Neutrophil (primary cell): ENCODE measurements at regions not wholly inside any gene's neighbourhood (a gene's known extent, or its start where the extent isn't known, plus 50 kb on each side); places are given as distances from the start of the nearest gene placed in this dataset.

Experiments
- H3K27ac ChIP-seq: fragments of 200-600 bp; sonication (generic); 2 replicates; pipeline ENCODE4 v1.5.1; 2016; ENCODE audit warnings: mild to moderate bottlenecking, moderate library complexity
- H3K27me3 ChIP-seq: fragments of 200-600 bp; sonication (generic); 2 replicates; pipeline ENCODE4 v1.6.0; 2016; ENCODE audit warnings: mild to moderate bottlenecking
- H3K36me3 ChIP-seq: fragments of 200-600 bp; sonication (generic); 2 replicates; pipeline ENCODE4 v1.5.1; 2017
- H3K4me1 ChIP-seq, 2 experiments: fragments of 200-600 bp in 1 of 2; sonication (generic) in 1 of 2; 1 replicate in 1 of 2; 2 replicates in 1 of 2; pipeline versions ENCODE4 v1.5.1 to v1.6.1; 2013 to 2016; ENCODE audit warnings: low read depth in 1 of 2, low read length in 1 of 2, mild to moderate bottlenecking in 1 of 2, moderate library complexity in 1 of 2; ENCODE audit not compliant: control insufficient read depth in 1 of 2, insufficient read depth in 1 of 2
- H3K4me3 ChIP-seq, 2 experiments: fragments of 200-600 bp in 1 of 2; sonication (generic) in 1 of 2; 1 replicate in 1 of 2; 2 replicates in 1 of 2; pipeline ENCODE4 v1.5.1; 2013 to 2016; ENCODE audit warnings: low read depth in 1 of 2, low read length in 1 of 2, mild to moderate bottlenecking in 1 of 2, moderate library complexity in 1 of 2
- H3K9me3 ChIP-seq: fragments of 200-600 bp; sonication (generic); 2 replicates; pipeline ENCODE4 v1.5.1; 2016
- CTCF ChIP-seq: fragments of 200-600 bp; sonication (generic); IDR thresholded peaks from 2 replicates; pipeline ENCODE4 v1.5.1; 2016; ENCODE audit warnings: antibody characterized with exemption

GRCh38 chr17:36824678-36825101 lies 112.6 kb upstream of the LHX1 start:
- no peaks in the 10 kb centered on the region for H3K9me3 ChIP-seq
- H3K36me3 ChIP-seq: no peaks in the 10 kb centered on the region
- peaks cover 84% of the 10 kb centered on the region for H3K27me3 ChIP-seq
- no peak overlapping the region for H3K4me3 ChIP-seq
- no peak overlapping the region for H3K27ac ChIP-seq
- no peaks in the 10 kb centered on the region for H3K4me1 ChIP-seq
- no peak for TF ChIP-seq CTCF

GRCh38 chr17:36825113-36825512 lies 112.2 kb upstream of the LHX1 start:
- Histone ChIP-seq H3K27me3 (peaks cover 85% of the 10 kb centered on the region), H3K4me3 (no peak overlapping the region), H3K36me3 (no peaks in the 10 kb centered on the region), H3K27ac (no peak overlapping the region), H3K4me1 (no peaks in the 10 kb centered on the region), H3K9me3 (no peaks in the 10 kb centered on the region)
- no peak for TF ChIP-seq CTCF

- Histone ChIP-seq H3K9me3 (no peaks in the 10 kb centered on the region), H3K4me3 (no peak overlapping the region), H3K27ac (no peak overlapping the region), H3K36me3 (no peaks in the 10 kb centered on the region), H3K27me3 (peaks cover 87% of the 10 kb centered on the region), H3K4me1 (no peaks in the 10 kb centered on the region)
- no peak for TF ChIP-seq CTCF
Measured at GRCh38 chr17:36825521-36825920, 111.8 kb upstream of the LHX1 start.

GRCh38 chr17:36825951-36826350 lies 111.3 kb upstream of the LHX1 start:
- no peaks in the 10 kb centered on the region for H3K4me1 ChIP-seq
- TF ChIP-seq CTCF: no peak
- no peaks in the 10 kb centered on the region for H3K9me3 ChIP-seq
- no peak overlapping the region for H3K4me3 ChIP-seq
- H3K27me3 ChIP-seq: peaks cover 86% of the 10 kb centered on the region
- no peak overlapping the region for H3K27ac ChIP-seq
- no peaks in the 10 kb centered on the region for H3K36me3 ChIP-seq

GRCh38 chr17:36827081-36827480 lies 110.2 kb upstream of the LHX1 start:
- Histone ChIP-seq H3K4me3 (no peak overlapping the region), H3K27me3 (peaks cover 76% of the 10 kb centered on the region)
- TF ChIP-seq CTCF: no peak

GRCh38 chr17:36829676-36830075 lies 107.6 kb upstream of the LHX1 start:
- Histone ChIP-seq H3K4me3 (no peak overlapping the region), H3K36me3 (no peaks in the 10 kb centered on the region), H3K4me1 (no peaks in the 10 kb centered on the region), H3K27ac (no peak overlapping the region), H3K27me3 (peaks cover 56% of the 10 kb centered on the region), H3K9me3 (no peaks in the 10 kb centered on the region)
- no peak for TF ChIP-seq CTCF

More at GRCh38 chr17:36827081-36827480, 110.2 kb upstream of the LHX1 start:
- no peaks in the 10 kb centered on the region for H3K36me3 ChIP-seq
- no peaks in the 10 kb centered on the region for H3K9me3 ChIP-seq
- H3K4me1 ChIP-seq: no peaks in the 10 kb centered on the region
- no peak overlapping the region for H3K27ac ChIP-seq
